Spleen (tissue), 11 donors: ENCODE measurements at regions not wholly inside any gene's neighbourhood (a gene's known extent, or its start where the extent isn't known, plus 50 kb on each side); places are given as distances from the start of the nearest gene placed in this dataset.

Source experiments
- DNase-seq: peaks from one replicate; pipeline ENCODE4 v3.0.0-alpha.2; 2020
- H3K27ac ChIP-seq, 8 donors: fragments of 200-600 bp; sonication (generic) in 7 of 8; 1 replicate in 4 of 8; 2 replicates in 4 of 8; pipeline versions ENCODE4 v1.5.0 to v1.8.0; 2016 to 2021; ENCODE audit warnings: inconsistent platforms in 4 of 8, mild to moderate bottlenecking in 4 of 8, moderate library complexity in 1 of 8
- H3K27me3 ChIP-seq, 7 donors: fragments of 200-600 bp; sonication (generic) in 6 of 7; replicated peaks in 1 of 7; 1 replicate in 4 of 7; 2 replicates in 3 of 7; pipeline versions ENCODE4 v1.5.0 to v1.8.0; 2016 to 2021; ENCODE audit warnings: inconsistent platforms in 3 of 7, mild to moderate bottlenecking in 1 of 7
- H3K36me3 ChIP-seq, 6 donors: fragments of 200-600 bp; sonication (generic) in 5 of 6; 1 replicate in 4 of 6; 2 replicates in 2 of 6; pipeline versions ENCODE4 v1.5.0 to v1.8.0; 2016 to 2021; ENCODE audit warnings: inconsistent platforms in 2 of 6
- H3K4me1 ChIP-seq, 6 donors: fragments of 200-600 bp; sonication (generic) in 5 of 6; 1 replicate in 3 of 6; 2 replicates in 3 of 6; pipeline versions ENCODE4 v1.5.0 to v1.8.0; 2016 to 2021; ENCODE audit warnings: inconsistent platforms in 3 of 6
- H3K4me3 ChIP-seq, 8 donors: fragments of 200-600 bp; sonication (generic) in 7 of 8; 1 replicate in 4 of 8; 2 replicates in 4 of 8; pipeline versions ENCODE4 v1.5.0 to v1.8.0; 2016 to 2021; ENCODE audit warnings: inconsistent platforms in 4 of 8, mild to moderate bottlenecking in 4 of 8, moderate library complexity in 2 of 8
- H3K9me3 ChIP-seq, 8 donors: fragments of 200-600 bp; sonication (generic) in 7 of 8; 1 replicate in 4 of 8; 2 replicates in 4 of 8; pipeline versions ENCODE4 v1.5.0 to v1.8.0; 2016 to 2021; ENCODE audit warnings: inconsistent platforms in 4 of 8
- CTCF ChIP-seq, 11 experiments: fragments of 200-600 bp in 7 of 11; fragments of 450-650 bp in 4 of 11; sonication (generic) in 4 of 11; IDR thresholded peaks in 8 of 11; conservative IDR thresholded peaks in 3 of 11; 1 replicate in 7 of 11; 2 replicates in 4 of 11; pipeline versions ENCODE4 v1.4.0 to v1.8.0; 2016 to 2021; ENCODE audit warnings: antibody characterized with exemption in 11 of 11, inconsistent platforms in 4 of 11, mild to moderate bottlenecking in 1 of 11
- POLR2A ChIP-seq, 3 donors: fragments of 450-650 bp; IDR thresholded peaks; one replicate each; pipeline ENCODE4 v1.5.1; 2017; ENCODE audit warnings: antibody characterized with exemption in 3 of 3, mild to moderate bottlenecking in 1 of 3
- POLR2AphosphoS5 ChIP-seq, 3 donors: sonication (generic); formaldehyde crosslinking; IDR thresholded peaks; one replicate each; pipeline ENCODE4 v1.5.1; 2017; ENCODE audit warnings: antibody characterized with exemption in 3 of 3
- WGBS, 5 donors: extraction: QIAGEN DNeasy Blood & Tissue Kit in 3 of 5; methylation state at CpG; one replicate each; pipeline versions ENCODE4 v1.1.5 to v1.1.7; 2013 to 2018; 5-methylcytosine and 5-hydroxymethylcytosine counted together
- intact Hi-C: fragments of 100-400 bp; cut with DNase I; formaldehyde crosslinking; loops from one replicate; pipeline ENCODE4 v1.15.0; 2023; ENCODE audit warnings: low total_unique reads
- donor health status: healthy with polysubstance abuse.
- donor health status: DM: no; HTN: no; CAD: no; lungs with moderate emphysema.
- donor health status: DM: no; HTN: no; CAD: no.
- donor health status: Bipolar disorder and iron deficiency.
- donor health status: healthy.
- donor health status: DM: no; HTN: no; CAD: no.
- donor health status: DM: yes; HTN: yes; CAD: no.

- no peak for DNase-seq
- WGBS, 5 donors: 50 to 79% (median 59%) methylated on average over 6 of the region's 6 CpGs
- Histone ChIP-seq H3K4me3 (no peak overlapping the region), H3K4me1 (no peaks in the 10 kb centered on the region), H3K36me3 (no peaks in the 10 kb centered on the region), H3K27me3 (peaks cover 0 to 26% (median 0%) of the 10 kb centered on the region in 7 donors), H3K9me3 (no peaks in the 10 kb centered on the region), H3K27ac (no peak overlapping the region)
- intact Hi-C loops: no loop called here
- TF ChIP-seq POLR2A (IDR thresholded peaks at IDR 0.05): no peak
Observed at GRCh38 chr12:107955966-107956643, 173.0 kb upstream of the WSCD2 start.

GRCh38 chr12:107957459-107957858 lies 171.6 kb upstream of the WSCD2 start:
- Histone ChIP-seq H3K36me3 (no peaks in the 10 kb centered on the region), H3K27ac (no peak overlapping the region), H3K4me3 (no peak overlapping the region), H3K9me3 (no peaks in the 10 kb centered on the region), H3K27me3 (peaks cover 0 to 26% (median 0%) of the 10 kb centered on the region in 7 donors), H3K4me1 (no peaks in the 10 kb centered on the region)
- intact Hi-C loops: no loop called here
- TF ChIP-seq POLR2AphosphoS5 (IDR thresholded peaks at IDR 0.05): no peak
- no peak for TF ChIP-seq POLR2A (IDR thresholded peaks at IDR 0.05)
- no peak for TF ChIP-seq CTCF (IDR thresholded peaks at IDR 0.05 in 8 of 11, conservative IDR thresholded peaks at IDR 0.05 in 3 of 11)
- DNase-seq: no peak

GRCh38 chr12:107963635-107964034 lies 165.5 kb upstream of the WSCD2 start:
- WGBS, 5 donors: 66 to 75% (median 69%) methylated on average over 6 of the region's 6 CpGs
- TF ChIP-seq POLR2AphosphoS5 (IDR thresholded peaks at IDR 0.05): no peak
- no peak for TF ChIP-seq CTCF (IDR thresholded peaks at IDR 0.05 in 8 of 11, conservative IDR thresholded peaks at IDR 0.05 in 3 of 11)
- TF ChIP-seq POLR2A (IDR thresholded peaks at IDR 0.05): no peak
- intact Hi-C loops: no loop called here

GRCh38 chr12:107967170-107967569 lies 161.9 kb upstream of the WSCD2 start:
- Histone ChIP-seq H3K36me3 (no peaks in the 10 kb centered on the region), H3K27me3 (peaks cover 0 to 12% (median 0%) of the 10 kb centered on the region in 7 donors), H3K4me1 (no peaks in the 10 kb centered on the region), H3K9me3 (no peaks in the 10 kb centered on the region), H3K4me3 (no peak overlapping the region), H3K27ac (no peak overlapping the region)
- DNase-seq: no peak
- intact Hi-C loops: no loop called here
- no peak for TF ChIP-seq POLR2A (IDR thresholded peaks at IDR 0.05)
- WGBS, 5 donors: 62 to 81% (median 76%) methylated on average over 4 of the region's 4 CpGs

More at GRCh38 chr12:107963635-107964034, 165.5 kb upstream of the WSCD2 start:
- no peaks in the 10 kb centered on the region for H3K36me3 ChIP-seq
- H3K27ac ChIP-seq: no peak overlapping the region
- no peak overlapping the region for H3K4me3 ChIP-seq
- H3K27me3 ChIP-seq: peaks cover 0 to 15% (median 0%) of the 10 kb centered on the region in 7 donors
- no peaks in the 10 kb centered on the region for H3K4me1 ChIP-seq
- DNase-seq: no peak
- H3K9me3 ChIP-seq: no peaks in the 10 kb centered on the region

- Histone ChIP-seq H3K4me3 (no peak overlapping the region), H3K27me3 (peaks cover 0 to 35% (median 3%) of the 10 kb centered on the region in 7 donors), H3K36me3 (no peaks in the 10 kb centered on the region), H3K27ac (no peak overlapping the region), H3K9me3 (peaks cover 0 to 18% (median 11%) of the 10 kb centered on the region in 8 donors), H3K4me1 (no peaks in the 10 kb centered on the region)
- no peak for DNase-seq
- TF ChIP-seq CTCF (IDR thresholded peaks at IDR 0.05 in 8 of 11, conservative IDR thresholded peaks at IDR 0.05 in 3 of 11) (no peak), POLR2AphosphoS5 (IDR thresholded peaks at IDR 0.05) (no peak), POLR2A (IDR thresholded peaks at IDR 0.05) (no peak)
- intact Hi-C loops: no loop called here
Observed at GRCh38 chr12:107973950-107974349, 155.1 kb upstream of the WSCD2 start.
